Coronary artery (tissue), 2 donors: ENCODE measurements at regions not wholly inside any gene's neighbourhood (a gene's known extent, or its start where the extent isn't known, plus 50 kb on each side); places are given as distances from the start of the nearest gene placed in this dataset.

Experiments
- DNase-seq: peaks from one replicate; pipeline ENCODE4 v3.0.0-alpha.2; 2017; ENCODE audit warnings: low spot score
- H3K27ac ChIP-seq, 2 donors: fragments of 200-600 bp; sonication (generic); one replicate each; pipeline ENCODE4 v1.5.1; 2016 to 2019
- H3K4me3 ChIP-seq: fragments of 200-600 bp; sonication (generic); 2 replicates; pipeline ENCODE4 v1.5.1; 2016; ENCODE audit warnings: mild to moderate bottlenecking, moderate library complexity
- TF ChIP-seq, protein P1 (sequence below): fragments of 200-600 bp; sonication (generic); IDR thresholded peaks from one replicate; pipeline ENCODE4 v1.5.1; 2019; ENCODE audit warnings: antibody characterized with exemption

DNA sequence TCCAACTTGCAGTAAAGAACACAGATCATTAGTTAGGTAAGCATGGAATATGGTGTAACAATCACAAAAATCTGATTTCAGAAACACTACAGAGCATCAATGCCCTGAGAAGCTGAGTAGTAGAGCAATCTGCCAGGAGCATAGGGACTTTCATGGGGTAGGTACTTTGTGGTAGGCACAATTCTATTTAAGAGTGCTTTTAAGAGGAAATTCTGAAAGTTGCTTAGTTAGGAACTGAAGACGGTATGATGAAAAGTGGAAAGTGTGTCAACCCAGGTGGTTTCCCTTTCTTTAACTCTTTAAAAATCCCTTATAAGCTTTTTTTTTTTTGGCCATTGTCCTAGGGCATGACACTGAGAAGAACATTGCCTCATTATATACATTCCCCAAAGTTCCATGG is 535.7 kb upstream of the FBXO33 start:
- Histone ChIP-seq H3K27ac (no peak overlapping the region), H3K4me3 (no peak overlapping the region)
- DNase-seq: no peak
- TF ChIP-seq, protein P1, sequence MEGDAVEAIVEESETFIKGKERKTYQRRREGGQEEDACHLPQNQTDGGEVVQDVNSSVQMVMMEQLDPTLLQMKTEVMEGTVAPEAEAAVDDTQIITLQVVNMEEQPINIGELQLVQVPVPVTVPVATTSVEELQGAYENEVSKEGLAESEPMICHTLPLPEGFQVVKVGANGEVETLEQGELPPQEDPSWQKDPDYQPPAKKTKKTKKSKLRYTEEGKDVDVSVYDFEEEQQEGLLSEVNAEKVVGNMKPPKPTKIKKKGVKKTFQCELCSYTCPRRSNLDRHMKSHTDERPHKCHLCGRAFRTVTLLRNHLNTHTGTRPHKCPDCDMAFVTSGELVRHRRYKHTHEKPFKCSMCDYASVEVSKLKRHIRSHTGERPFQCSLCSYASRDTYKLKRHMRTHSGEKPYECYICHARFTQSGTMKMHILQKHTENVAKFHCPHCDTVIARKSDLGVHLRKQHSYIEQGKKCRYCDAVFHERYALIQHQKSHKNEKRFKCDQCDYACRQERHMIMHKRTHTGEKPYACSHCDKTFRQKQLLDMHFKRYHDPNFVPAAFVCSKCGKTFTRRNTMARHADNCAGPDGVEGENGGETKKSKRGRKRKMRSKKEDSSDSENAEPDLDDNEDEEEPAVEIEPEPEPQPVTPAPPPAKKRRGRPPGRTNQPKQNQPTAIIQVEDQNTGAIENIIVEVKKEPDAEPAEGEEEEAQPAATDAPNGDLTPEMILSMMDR: no peak

DNA sequence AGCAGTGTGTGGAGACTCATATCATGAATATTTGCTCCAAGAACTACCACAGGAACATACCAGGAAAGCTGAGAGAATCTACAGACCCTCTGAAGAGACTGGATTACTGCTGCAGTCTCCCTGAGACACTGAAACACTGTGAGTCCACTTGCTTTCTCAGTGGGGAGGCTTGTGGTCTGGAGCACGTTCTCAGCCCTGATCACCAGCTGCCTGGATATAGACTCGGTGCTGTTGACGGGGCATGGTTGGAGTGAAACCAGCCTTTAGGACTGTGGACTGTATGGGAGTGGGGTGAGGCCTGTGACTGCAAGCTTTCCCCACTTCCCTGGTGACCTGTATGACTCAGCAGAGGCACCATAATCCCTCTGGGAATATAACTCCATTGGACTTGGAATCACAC is 525.8 kb upstream of the FBXO33 start:
- TF ChIP-seq, protein P1: no peak
- Histone ChIP-seq H3K27ac (no peak overlapping the region), H3K4me3 (no peak overlapping the region)
- DNase-seq: no peak

DNA sequence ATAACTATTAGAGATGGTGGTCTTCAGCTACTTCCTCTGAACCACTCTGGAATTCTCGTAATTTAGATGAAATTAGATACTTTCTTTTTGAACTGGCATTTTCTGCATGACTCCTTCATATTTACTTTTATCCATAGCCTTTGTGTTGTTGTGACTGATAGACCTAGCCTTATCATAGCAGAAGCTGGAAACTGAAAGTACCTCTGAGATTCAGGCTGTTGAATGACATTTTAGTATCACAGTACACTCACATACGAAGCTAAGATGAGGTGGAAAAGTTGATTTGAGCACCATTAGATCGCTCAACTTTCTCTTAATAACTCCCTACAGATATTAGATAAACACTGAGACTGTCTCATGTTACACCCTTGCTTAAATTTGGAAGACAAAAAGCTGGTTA is 525.1 kb upstream of the FBXO33 start:
- Histone ChIP-seq H3K4me3 (no peak overlapping the region), H3K27ac (no peak overlapping the region)
- no peak for DNase-seq
- TF ChIP-seq, protein P1: no peak

DNA sequence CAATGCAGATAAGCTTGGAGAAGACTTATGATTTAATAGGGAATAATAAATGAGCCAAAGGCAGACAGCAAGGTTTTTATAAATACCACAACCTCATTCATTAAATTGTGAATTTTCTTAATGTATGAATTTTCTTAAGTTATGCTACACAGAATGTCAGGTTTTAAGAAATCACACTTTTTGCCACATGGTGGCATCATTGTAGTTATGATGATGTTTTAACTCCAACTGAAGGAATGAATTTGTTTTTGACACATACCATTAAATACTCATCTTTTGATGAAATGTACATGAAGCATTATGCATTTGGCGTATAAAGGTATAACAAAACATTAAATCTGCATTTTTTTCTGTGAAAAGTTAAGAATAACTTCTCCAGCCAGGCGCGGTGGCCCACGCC is 524.1 kb upstream of the FBXO33 start:
- TF ChIP-seq, protein P1: no peak
- DNase-seq: no peak
- Histone ChIP-seq H3K4me3 (no peak overlapping the region), H3K27ac (no peak overlapping the region)

GRCh38 chr14:39948235-39948634 is 516.0 kb upstream of the FBXO33 start:
- Histone ChIP-seq H3K4me3 (no peak overlapping the region), H3K27ac (no peak overlapping the region)
- DNase-seq: no peak
- TF ChIP-seq, protein P1: no peak

DNA sequence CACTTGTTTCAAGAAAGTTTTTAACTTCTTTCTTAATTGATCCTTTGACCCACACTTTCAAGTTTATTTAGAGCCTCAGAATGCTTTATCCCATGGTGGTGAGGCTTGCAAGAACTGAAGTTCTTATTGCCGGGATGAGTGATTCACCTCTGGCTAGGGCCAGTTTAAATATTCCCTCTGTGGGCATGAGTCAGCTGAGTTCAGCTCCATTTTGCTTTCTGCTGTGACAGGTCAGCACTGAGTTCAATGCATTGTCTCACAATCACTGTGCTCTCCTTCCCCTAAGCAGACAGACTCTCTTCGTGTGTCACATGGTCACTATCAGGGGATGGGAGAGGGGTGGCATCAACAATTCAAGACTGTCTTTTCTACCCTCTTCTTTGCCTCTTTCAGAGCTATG is 514.6 kb upstream of the FBXO33 start:
- no peak overlapping the region for H3K4me3 ChIP-seq
- no peak for DNase-seq
- TF ChIP-seq, protein P1: no peak
- no peak overlapping the region for H3K27ac ChIP-seq

GRCh38 chr14:39939023-39939422 is 506.8 kb upstream of the FBXO33 start:
- no peak overlapping the region for H3K27ac ChIP-seq
- TF ChIP-seq, protein P1: no peak
- no peak for DNase-seq
- no peak overlapping the region for H3K4me3 ChIP-seq
